Stimulated activated naive B cell treated with anti-CD40 and anti-IgM and Interleukin-4, amounts not matched to agents 10 μg/mL and 1 μg/mL and 100 μg/mL, for 72 hours (primary cell): ENCODE measurements at regions not wholly inside any gene's neighbourhood (a gene's known extent, or its start where the extent isn't known, plus 50 kb on each side); places are given as distances from the start of the nearest gene placed in this dataset.

ENCODE experiments used
- ATAC-seq, 2 donors: fragments of 150-1000 bp; cut with Tn5 transposase; replicated peaks; 2 replicates each; pipeline ENCODE4 v1.10.0; 2021; ENCODE audit warnings: moderate library complexity in 1 of 2
- DNase-seq: peaks from one replicate; pipeline ENCODE4 v3.0.0; 2021
- H3K27ac Mint-ChIP-seq: one replicate; pipeline ENCODE4 v1.8.0; 2022; ENCODE audit warnings: mild to moderate bottlenecking, mixed read lengths
- H3K27me3 Mint-ChIP-seq, 2 donors: one replicate each; pipeline ENCODE4 v1.8.0; 2022; ENCODE audit warnings: mixed read lengths in 2 of 2
- H3K36me3 Mint-ChIP-seq, 2 donors: one replicate each; pipeline ENCODE4 v1.8.0; 2022; ENCODE audit warnings: mixed read lengths in 2 of 2, mild to moderate bottlenecking in 1 of 2
- H3K4me1 Mint-ChIP-seq, 2 donors: one replicate each; pipeline ENCODE4 v1.8.0; 2022; ENCODE audit warnings: mixed read lengths in 2 of 2, mild to moderate bottlenecking in 1 of 2
- H3K4me3 Mint-ChIP-seq, 2 donors: one replicate each; pipeline ENCODE4 v1.8.0; 2022; ENCODE audit warnings: mild to moderate bottlenecking in 2 of 2, mixed read lengths in 2 of 2, moderate library complexity in 1 of 2
- H3K9me3 Mint-ChIP-seq, 2 donors: one replicate each; pipeline ENCODE4 v1.8.0; 2022; ENCODE audit warnings: mixed read lengths in 2 of 2, mild to moderate bottlenecking in 1 of 2

- H3K4me3 Mint-ChIP-seq = no peak overlapping the region
- DNase-seq (no peak), ATAC-seq (peak; percentile 31 to 34)
- peaks cover 11 to 19% of the 10 kb centered on the region in 2 donors for H3K27me3 Mint-ChIP-seq
- peaks cover 9 to 11% of the 10 kb centered on the region in 2 donors for H3K4me1 Mint-ChIP-seq
- H3K36me3 Mint-ChIP-seq = no peaks in the 10 kb centered on the region
- H3K9me3 Mint-ChIP-seq = no peaks in the 10 kb centered on the region
- H3K27ac Mint-ChIP-seq = no peak overlapping the region
These were observed 81.4 kb downstream of the ALOX5AP start for GRCh38 chr13:30816736-30817135.

GRCh38 chr13:30818323-30818960 is 83.1 kb downstream of the ALOX5AP start:
- Mint-ChIP-seq H3K27ac (no peak overlapping the region), H3K27me3 (peaks cover 16 to 24% of the 10 kb centered on the region in 2 donors), H3K9me3 (no peaks in the 10 kb centered on the region), H3K4me3 (no peak overlapping the region), H3K36me3 (no peaks in the 10 kb centered on the region), H3K4me1 (peaks cover 9 to 11% of the 10 kb centered on the region in 2 donors)
- ATAC-seq (no peak), DNase-seq (no peak)

- ATAC-seq = no peak
- Mint-ChIP-seq H3K9me3 (no peaks in the 10 kb centered on the region), H3K4me3 (no peak overlapping the region), H3K36me3 (no peaks in the 10 kb centered on the region), H3K27ac (no peak overlapping the region), H3K27me3 (peaks cover 16 to 25% of the 10 kb centered on the region in 2 donors), H3K4me1 (peaks cover 9 to 11% of the 10 kb centered on the region in 2 donors)
- no peak for DNase-seq
These were observed 84.0 kb downstream of the ALOX5AP start for GRCh38 chr13:30819136-30819888.

- H3K27me3 Mint-ChIP-seq = peaks cover 16 to 32% of the 10 kb centered on the region in 2 donors
- no peak for DNase-seq
- no peak overlapping the region for H3K27ac Mint-ChIP-seq
- no peaks in the 10 kb centered on the region for H3K36me3 Mint-ChIP-seq
- ATAC-seq = no peak
- no peak overlapping the region for H3K4me3 Mint-ChIP-seq
- H3K9me3 Mint-ChIP-seq = no peaks in the 10 kb centered on the region
- H3K4me1 Mint-ChIP-seq = peaks cover 9 to 11% of the 10 kb centered on the region in 2 donors
These were observed 84.7 kb upstream of the MEDAG start for GRCh38 chr13:30821421-30821820.

- DNase-seq (no peak), ATAC-seq (no peak)
- Mint-ChIP-seq H3K4me1 (no peaks in the 10 kb centered on the region), H3K27me3 (peaks cover 5 to 17% of the 10 kb centered on the region in 2 donors), H3K9me3 (no peaks in the 10 kb centered on the region), H3K36me3 (no peaks in the 10 kb centered on the region), H3K4me3 (no peak overlapping the region), H3K27ac (no peak overlapping the region)
These were observed 81.4 kb upstream of the MEDAG start for GRCh38 chr13:30824651-30825050.

- ATAC-seq = no peak
- Mint-ChIP-seq H3K27ac (no peak overlapping the region), H3K9me3 (no peaks in the 10 kb centered on the region), H3K4me1 (no peaks in the 10 kb centered on the region), H3K36me3 (no peaks in the 10 kb centered on the region), H3K27me3 (peaks cover 2 to 10% of the 10 kb centered on the region in 2 donors), H3K4me3 (no peak overlapping the region)
- DNase-seq = no peak
These were observed 79.0 kb upstream of the MEDAG start for GRCh38 chr13:30826911-30827577.

- no peak overlapping the region for H3K27ac Mint-ChIP-seq
- no peaks in the 10 kb centered on the region for H3K36me3 Mint-ChIP-seq
- ATAC-seq (no peak), DNase-seq (no peak)
- H3K4me1 Mint-ChIP-seq = no peaks in the 10 kb centered on the region
- no peak overlapping the region for H3K4me3 Mint-ChIP-seq
- H3K27me3 Mint-ChIP-seq = peaks cover 0 to 9% of the 10 kb centered on the region in 2 donors
- H3K9me3 Mint-ChIP-seq = no peaks in the 10 kb centered on the region
These were observed 78.5 kb upstream of the MEDAG start for GRCh38 chr13:30827578-30827925.

GRCh38 chr13:30829145-30829832 is 76.8 kb upstream of the MEDAG start:
- no peak for DNase-seq
- Mint-ChIP-seq H3K36me3 (no peaks in the 10 kb centered on the region), H3K27me3 (peaks cover 16 to 17% of the 10 kb centered on the region in 2 donors), H3K4me1 (peaks cover 1 to 6% of the 10 kb centered on the region in 2 donors), H3K27ac (no peak overlapping the region), H3K9me3 (no peaks in the 10 kb centered on the region), H3K4me3 (no peak overlapping the region)
- no peak for ATAC-seq

- DNase-seq (no peak), ATAC-seq (no peak)
- Mint-ChIP-seq H3K27ac (no peak overlapping the region), H3K4me3 (no peak overlapping the region), H3K9me3 (no peaks in the 10 kb centered on the region), H3K36me3 (no peaks in the 10 kb centered on the region), H3K4me1 (peaks cover 1 to 6% of the 10 kb centered on the region in 2 donors), H3K27me3 (peaks cover 11 to 16% of the 10 kb centered on the region in 2 donors)
These were observed 76.0 kb upstream of the MEDAG start for GRCh38 chr13:30829833-30830637.

GRCh38 chr13:30830638-30830965 is 75.5 kb upstream of the MEDAG start:
- no peaks in the 10 kb centered on the region for H3K9me3 Mint-ChIP-seq
- H3K4me1 Mint-ChIP-seq = peaks cover 1 to 6% of the 10 kb centered on the region in 2 donors
- no peaks in the 10 kb centered on the region for H3K36me3 Mint-ChIP-seq
- DNase-seq = no peak
- no peak overlapping the region for H3K4me3 Mint-ChIP-seq
- ATAC-seq = no peak
- H3K27ac Mint-ChIP-seq = no peak overlapping the region
- peaks cover 9 to 20% of the 10 kb centered on the region in 2 donors for H3K27me3 Mint-ChIP-seq

- ATAC-seq (no peak), DNase-seq (no peak)
- Mint-ChIP-seq H3K4me1 (peaks cover 1 to 6% of the 10 kb centered on the region in 2 donors), H3K27me3 (peaks cover 11 to 27% of the 10 kb centered on the region in 2 donors), H3K27ac (no peak overlapping the region), H3K36me3 (no peaks in the 10 kb centered on the region), H3K4me3 (no peak overlapping the region), H3K9me3 (no peaks in the 10 kb centered on the region)
These were observed 74.6 kb upstream of the MEDAG start for GRCh38 chr13:30831515-30831914.

GRCh38 chr13:30832377-30832776 is 73.7 kb upstream of the MEDAG start:
- Mint-ChIP-seq H3K27ac (no peak overlapping the region), H3K27me3 (peaks cover 19 to 36% of the 10 kb centered on the region in 2 donors), H3K4me1 (peaks cover 1 to 6% of the 10 kb centered on the region in 2 donors), H3K4me3 (no peak overlapping the region), H3K9me3 (no peaks in the 10 kb centered on the region), H3K36me3 (no peaks in the 10 kb centered on the region)
- ATAC-seq (no peak), DNase-seq (no peak)

- H3K36me3 Mint-ChIP-seq = no peaks in the 10 kb centered on the region
- H3K9me3 Mint-ChIP-seq = no peaks in the 10 kb centered on the region
- H3K4me1 Mint-ChIP-seq = peaks cover 1 to 6% of the 10 kb centered on the region in 2 donors
- DNase-seq (no peak), ATAC-seq (peak in 1 of 2 donors; percentile 33)
- peaks cover 24 to 41% of the 10 kb centered on the region in 2 donors for H3K27me3 Mint-ChIP-seq
- no peak overlapping the region for H3K27ac Mint-ChIP-seq
- H3K4me3 Mint-ChIP-seq = no peak overlapping the region
These were observed 73.2 kb upstream of the MEDAG start for GRCh38 chr13:30832845-30833332.
